ENCODE measurements at regions not wholly inside any gene's neighbourhood (a gene's known extent, or its start where the extent isn't known, plus 50 kb on each side); places are given as distances from the start of the nearest gene placed in this dataset.

- Histone ChIP-seq H3K27me3 (no peaks in the 10 kb centered on the region), H3K9me3 (no peaks in the 10 kb centered on the region), H3K4me1 (no peaks in the 10 kb centered on the region), H3K4me3 (replicated peaks in 1 of 3) (no peak overlapping the region), H3K36me3 (no peaks in the 10 kb centered on the region), H3K27ac (no peak overlapping the region)
- TF ChIP-seq POLR2A (IDR thresholded peaks at IDR 0.05) = no peak
- DNase-seq = no peak
- intact Hi-C loops (cut with DNase I) = no loop called here
Measured at GRCh38 chr15:89007989-89008388, 80.3 kb upstream of the ABHD2 start.

- DNase-seq = no peak
Measured at GRCh38 chr15:89009080-89009479, 79.2 kb upstream of the ABHD2 start.

GRCh38 chr15:89015412-89016097 is 72.7 kb upstream of the ABHD2 start:
- Histone ChIP-seq H3K27me3 (no peaks in the 10 kb centered on the region), H3K9me3 (no peaks in the 10 kb centered on the region), H3K27ac (no peak overlapping the region), H3K4me1 (peaks cover 12 to 34% of the 10 kb centered on the region in 2 donors), H3K4me3 (replicated peaks in 1 of 3) (no peak overlapping the region), H3K36me3 (no peaks in the 10 kb centered on the region)
- 96% methylated on average over 5 of the region's 5 CpGs for WGBS, 2 donors
- TF ChIP-seq POLR2A (IDR thresholded peaks at IDR 0.05) (no peak), CTCF (IDR thresholded peaks at IDR 0.05) (no peak)
- intact Hi-C loops (cut with DNase I) = loop anchor here (10.0 kb wide), 1 partner anchor 111 kb away; no protein-coding TSS in a partner anchor
- DNase-seq = no peak

More at GRCh38 chr15:89009080-89009479, 79.2 kb upstream of the ABHD2 start:
- H3K36me3 ChIP-seq = no peaks in the 10 kb centered on the region
- H3K27me3 ChIP-seq = no peaks in the 10 kb centered on the region
- TF ChIP-seq CTCF (IDR thresholded peaks at IDR 0.05) (no peak), POLR2A (IDR thresholded peaks at IDR 0.05) (no peak)
- H3K4me1 ChIP-seq = no peaks in the 10 kb centered on the region
- no peak overlapping the region for H3K27ac ChIP-seq
- WGBS, 2 donors = 79% methylated on average over 6 of the region's 6 CpGs
- no peaks in the 10 kb centered on the region for H3K9me3 ChIP-seq
- H3K4me3 ChIP-seq (replicated peaks in 1 of 3) = no peak overlapping the region
- intact Hi-C loops (cut with DNase I) = no loop called here

- Histone ChIP-seq H3K4me3 (replicated peaks in 1 of 3) (no peak overlapping the region), H3K36me3 (no peaks in the 10 kb centered on the region), H3K4me1 (peaks cover 15 to 44% of the 10 kb centered on the region in 2 donors), H3K27me3 (no peaks in the 10 kb centered on the region), H3K27ac (peak overlapping the region in 1 of 3 donors; percentile 66), H3K9me3 (no peaks in the 10 kb centered on the region)
- intact Hi-C loops (cut with DNase I) = loop anchor here (10.0 kb wide), 1 partner anchor 112 kb away; no protein-coding TSS in a partner anchor
- TF ChIP-seq CTCF (IDR thresholded peaks at IDR 0.05) = no peak
- no peak for TF ChIP-seq POLR2A (IDR thresholded peaks at IDR 0.05)
- peak; percentile 14 to 25 for DNase-seq
- WGBS, 2 donors = 61 to 64% methylated on average over 10 of the region's 10 CpGs
Measured at GRCh38 chr15:89016549-89017041, 71.7 kb upstream of the ABHD2 start.

- 8 to 11% methylated on average over 36 to 37 of the region's 38 CpGs for WGBS, 2 donors
- Histone ChIP-seq H3K4me1 (peaks cover 21 to 53% of the 10 kb centered on the region in 2 donors), H3K27me3 (no peaks in the 10 kb centered on the region), H3K36me3 (no peaks in the 10 kb centered on the region), H3K4me3 (replicated peaks in 1 of 3) (peak overlapping the region in 1 of 3 donors; percentile 9), H3K9me3 (no peaks in the 10 kb centered on the region), H3K27ac (peak overlapping the region; percentile 25 to 66 (median 45))
- intact Hi-C loops (cut with DNase I) = loop anchor here (10.0 kb wide), 1 partner anchor 113 kb away; no protein-coding TSS in a partner anchor
- DNase-seq = peak; percentile 67 to 85
- TF ChIP-seq POLR2A (IDR thresholded peaks at IDR 0.05) (no peak), CTCF (IDR thresholded peaks at IDR 0.05) (peak; percentile 30 to 76 (median 50))
Measured at GRCh38 chr15:89017370-89018066, 70.7 kb upstream of the ABHD2 start.

Measured in thyroid gland (tissue), 4 donors.